PC-9 (cell line): ENCODE measurements at regions not wholly inside any gene's neighbourhood (a gene's known extent, or its start where the extent isn't known, plus 50 kb on each side); places are given as distances from the start of the nearest gene placed in this dataset.

Experiments
- BruUV-seq: library from RNA; stranded (reverse); fragments of 400-500 nt; replicated peaks from 2 replicates; lab custom pipeline; 2021; lab: Mats Ljungman, UMichigan
- CTCF ChIA-PET: fragments of 300-600 bp; sonication (Branson Sonifier 250); formaldehyde crosslinking; loops from one replicate; lab custom pipeline; 2022; ENCODE audit warnings: antibody characterized with exemption; lab: Charles Lee
- POLR2A ChIA-PET: fragments of 300-600 bp; sonication (Branson Sonifier 250); formaldehyde crosslinking; loops from one replicate; lab custom pipeline; 2022; ENCODE audit warnings: antibody characterized with exemption; ENCODE audit not compliant: unreplicated experiment; lab: Charles Lee
- DNase-seq, 2 experiments: peaks; one replicate each; pipeline versions ENCODE4 v3.0.0 to v3.0.0-alpha.2; 2015 to 2022; ENCODE audit warnings: mixed read lengths in 1 of 2
- H2AFZ ChIP-seq: fragments of 200-600 bp; sonication (generic); 2 replicates; pipeline ENCODE4 v1.8.1; 2017; ENCODE audit warnings: antibody characterized with exemption
- H3F3A ChIP-seq: fragments of 200-600 bp; sonication (generic); 2 replicates; pipeline ENCODE4 v1.8.1; 2017; ENCODE audit warnings: antibody characterized with exemption, mild to moderate bottlenecking, low read depth; ENCODE audit not compliant: insufficient read depth
- H3K27ac ChIP-seq: fragments of 200-600 bp; sonication (generic); 2 replicates; pipeline ENCODE4 v1.6.1; 2016; ENCODE audit warnings: mixed run types
- H3K27me3 ChIP-seq: fragments of 200-600 bp; sonication (generic); 2 replicates; pipeline ENCODE4 v1.6.1; 2016; ENCODE audit warnings: low read depth, mixed run types; ENCODE audit not compliant: insufficient read depth
- H3K36me3 ChIP-seq: fragments of 200-600 bp; sonication (generic); 2 replicates; pipeline ENCODE4 v1.6.1; 2016; ENCODE audit warnings: low read depth, mixed run types
- H3K4me1 ChIP-seq: fragments of 200-600 bp; sonication (generic); replicated peaks from 2 replicates; pipeline ENCODE4 v1.6.1; 2016; ENCODE audit warnings: mixed run types; ENCODE audit not compliant: insufficient read depth
- H3K4me2 ChIP-seq: fragments of 200-600 bp; sonication (generic); 2 replicates; pipeline ENCODE4 v1.6.1; 2017; ENCODE audit warnings: mixed run types
- H3K4me3 ChIP-seq: fragments of 200-600 bp; sonication (generic); 2 replicates; pipeline ENCODE4 v1.6.1; 2016; ENCODE audit warnings: mixed run types
- H3K79me2 ChIP-seq: fragments of 200-600 bp; sonication (generic); 2 replicates; pipeline ENCODE4 v1.6.1; 2017; ENCODE audit warnings: low read depth, mixed run types
- H3K9me2 ChIP-seq: fragments of 200-600 bp; sonication (generic); 2 replicates; pipeline ENCODE4 v1.8.1; 2017; ENCODE audit warnings: mild to moderate bottlenecking; ENCODE audit not compliant: insufficient read depth
- H3K9me3 ChIP-seq: fragments of 200-600 bp; sonication (generic); 2 replicates; pipeline ENCODE4 v1.8.1; 2016; ENCODE audit warnings: low read depth; ENCODE audit not compliant: insufficient read depth
- H4K20me1 ChIP-seq: fragments of 200-600 bp; sonication (generic); 2 replicates; pipeline ENCODE4 v1.8.1; 2017; ENCODE audit not compliant: insufficient read depth
- CTCF ChIP-seq: fragments of 200-600 bp; sonication (generic); conservative IDR thresholded peaks from 2 replicates; pipeline ENCODE4 v1.6.1; 2017; ENCODE audit warnings: mixed run types, antibody characterized with exemption, mild to moderate bottlenecking, moderate library complexity
- EZH2 ChIP-seq: fragments of 200-600 bp; sonication (generic); IDR thresholded peaks from 2 replicates; pipeline ENCODE4 v1.8.0; 2017; ENCODE audit warnings: antibody characterized with exemption, low read depth
- intact Hi-C: fragments of 100-400 bp; cut with micrococcal nuclease; formaldehyde crosslinking; loops from one replicate; pipeline ENCODE4 v1.10.0; 2022; ENCODE audit not compliant: unreplicated experiment

DNA sequence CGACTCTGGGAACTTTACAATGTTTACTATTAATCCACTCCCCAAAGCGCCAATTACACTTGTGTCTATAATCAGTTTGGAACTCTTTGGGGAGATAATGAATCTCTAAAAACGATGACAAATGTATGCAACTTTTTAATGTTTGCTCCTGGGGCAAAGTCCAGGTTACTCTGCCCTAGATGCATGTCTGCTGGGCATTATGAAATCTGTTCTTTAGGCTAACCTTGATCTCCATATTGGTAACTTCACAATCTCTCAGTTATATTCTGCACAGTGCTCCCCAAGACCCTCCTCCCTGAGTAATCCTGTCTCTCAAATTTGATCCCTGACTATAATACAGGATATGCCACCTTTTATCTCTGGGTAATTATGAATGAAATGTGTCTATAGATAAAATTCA is 152.2 kb upstream of the TRPM3 start:
- Histone ChIP-seq H3K36me3 (no peaks in the 10 kb centered on the region), H3K4me1 (no peaks in the 10 kb centered on the region), H3K9me3 (no peaks in the 10 kb centered on the region), H2AFZ (no peak overlapping the region), H3K4me2 (no peak overlapping the region), H3K9me2 (no peaks in the 10 kb centered on the region), H3F3A (no peaks in the 10 kb centered on the region), H3K79me2 (no peaks in the 10 kb centered on the region), H3K27me3 (no peaks in the 10 kb centered on the region), H4K20me1 (no peaks in the 10 kb centered on the region), H3K4me3 (no peak overlapping the region), H3K27ac (no peak overlapping the region)
- no TSS peak for BruUV-seq
- no peak for DNase-seq
- TF ChIP-seq EZH2 (no peak), CTCF (no peak)
- intact Hi-C loops = no loop called here
- CTCF ChIA-PET = no interaction called here
- POLR2A ChIA-PET = no interaction called here

DNA sequence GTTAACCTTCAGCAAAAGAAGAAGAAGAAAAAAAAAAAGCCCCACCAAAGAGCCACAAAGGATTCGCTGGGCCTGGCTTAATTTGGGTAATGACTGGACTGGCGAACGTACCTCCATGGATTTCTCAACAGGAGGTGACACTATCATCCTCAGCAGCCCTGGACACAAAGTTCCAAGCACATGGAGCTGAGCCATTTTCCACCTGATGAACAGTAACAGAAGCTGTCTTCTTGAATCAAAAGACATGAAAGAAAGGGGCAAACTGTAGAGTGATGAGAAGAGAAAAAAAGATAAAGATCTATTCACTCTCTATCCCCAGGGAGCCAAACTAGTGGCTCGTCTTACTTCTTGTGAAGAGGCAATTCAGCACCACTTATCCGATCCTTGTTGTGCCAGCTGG is 150.2 kb upstream of the TRPM3 start:
- H4K20me1 ChIP-seq = no peaks in the 10 kb centered on the region
- H2AFZ ChIP-seq = no peak overlapping the region
- H3K9me3 ChIP-seq = no peaks in the 10 kb centered on the region
- no peaks in the 10 kb centered on the region for H3K9me2 ChIP-seq
- no peak overlapping the region for H3K4me2 ChIP-seq
- H3K27me3 ChIP-seq = no peaks in the 10 kb centered on the region
- no peak overlapping the region for H3K27ac ChIP-seq
- H3K4me1 ChIP-seq = no peaks in the 10 kb centered on the region
- intact Hi-C loops = no loop called here
- no peak for TF ChIP-seq EZH2
- TF ChIP-seq CTCF = no peak
- no peak overlapping the region for H3K4me3 ChIP-seq
- no peak for DNase-seq
- no TSS peak for BruUV-seq
- no peaks in the 10 kb centered on the region for H3F3A ChIP-seq
- ChIA-PET POLR2A (no interaction called here), CTCF (no interaction called here)
- H3K79me2 ChIP-seq = no peaks in the 10 kb centered on the region
- H3K36me3 ChIP-seq = no peaks in the 10 kb centered on the region

- TF ChIP-seq CTCF = no peak
- no peak for TF ChIP-seq EZH2
- no peak for DNase-seq
- no peaks in the 10 kb centered on the region for H3F3A ChIP-seq
- no peak overlapping the region for H3K4me2 ChIP-seq
- no peaks in the 10 kb centered on the region for H3K9me3 ChIP-seq
- H3K27me3 ChIP-seq = no peaks in the 10 kb centered on the region
- ChIA-PET CTCF (no interaction called here), POLR2A (interaction anchor here (0.6 kb wide), 1 partner anchor 32 kb away, joined by 3 read pairs; no protein-coding TSS in a partner anchor)
- H3K4me1 ChIP-seq = no peaks in the 10 kb centered on the region
- intact Hi-C loops = no loop called here
- no peaks in the 10 kb centered on the region for H4K20me1 ChIP-seq
- H2AFZ ChIP-seq = no peak overlapping the region
- H3K27ac ChIP-seq = no peak overlapping the region
- no TSS peak for BruUV-seq
- H3K9me2 ChIP-seq = no peaks in the 10 kb centered on the region
- H3K36me3 ChIP-seq = no peaks in the 10 kb centered on the region
- H3K79me2 ChIP-seq = no peaks in the 10 kb centered on the region
- no peak overlapping the region for H3K4me3 ChIP-seq
Measured at GRCh38 chr9:71270554-71270953, 149.1 kb upstream of the TRPM3 start.
